GM10248 (cell line): ENCODE measurements at regions not wholly inside any gene's neighbourhood (a gene's known extent, or its start where the extent isn't known, plus 50 kb on each side); places are given as distances from the start of the nearest gene placed in this dataset.

ENCODE experiments used
- CTCF ChIA-PET: fragments of 300-600 bp; sonication (Branson Sonifier 250); formaldehyde crosslinking; extraction: SDS; loops from one replicate; lab custom pipeline; 2021; ENCODE audit warnings: antibody characterized with exemption; lab: Yijun Ruan, JAX
- POLR2A ChIA-PET: fragments of 350-650 bp; sonication (Branson Sonifier 250); formaldehyde crosslinking; extraction: SDS; loops from one replicate; lab custom pipeline; 2020; ENCODE audit warnings: antibody characterized with exemption; lab: Yijun Ruan, JAX
- DNase-seq: peaks from one replicate; pipeline ENCODE4 v3.0.0; 2012; ENCODE audit errors: extremely low spot score
- CTCF ChIP-seq: IDR thresholded peaks from 2 replicates; pipeline ENCODE4 v1.5.1; 2012; ENCODE audit warnings: mild to moderate bottlenecking, low read depth; ENCODE audit errors: extremely low read depth, missing control alignments, control extremely low read depth

GRCh38 chr6:137696765-137697164, 170.3 kb upstream of the TNFAIP3 start:
- ChIA-PET POLR2A (no interaction called here), CTCF (interaction anchor here (0.7 to 6.4 kb wide), 19 partner anchors 9 to 279 kb away, joined by 3 to 37 read pairs (median 4); partner anchors contain the start of gene TNFAIP3)
- no peak for DNase-seq
- TF ChIP-seq CTCF: no peak

- peak; percentile 26 for TF ChIP-seq CTCF
- CTCF ChIA-PET: interaction anchor here (0.7 to 6.4 kb wide), 24 partner anchors 8 to 383 kb away, joined by 3 to 37 read pairs (median 5); partner anchors contain the start of gene TNFAIP3
Observed at GRCh38 chr6:137697267-137697938, 169.7 kb upstream of the TNFAIP3 start.

GRCh38 chr6:137698636-137699030, 168.4 kb upstream of the TNFAIP3 start:
- DNase-seq: no peak
- no peak for TF ChIP-seq CTCF
- POLR2A ChIA-PET: no interaction called here
- CTCF ChIA-PET: interaction anchor here (0.9 to 6.4 kb wide), 21 partner anchors 8 to 384 kb away, joined by 3 to 37 read pairs (median 5); partner anchors contain the start of gene TNFAIP3

More at GRCh38 chr6:137697267-137697938, 169.7 kb upstream of the TNFAIP3 start:
- POLR2A ChIA-PET: no interaction called here
- DNase-seq: no peak

- ChIA-PET CTCF (interaction anchor here (0.9 to 6.4 kb wide), 19 partner anchors 8 to 409 kb away, joined by 3 to 37 read pairs (median 5); partner anchors contain the start of gene TNFAIP3), POLR2A (no interaction called here)
- no peak for DNase-seq
- TF ChIP-seq CTCF: no peak
Observed at GRCh38 chr6:137699031-137699683, 167.9 kb upstream of the TNFAIP3 start.

GRCh38 chr6:137700161-137700560, 166.9 kb upstream of the TNFAIP3 start:
- TF ChIP-seq CTCF: no peak
- DNase-seq: no peak
- ChIA-PET POLR2A (no interaction called here), CTCF (interaction anchor here (0.9 to 6.4 kb wide), 6 partner anchors 12 to 408 kb away, joined by 3 to 37 read pairs (median 7); no protein-coding TSS in a partner anchor)

- POLR2A ChIA-PET: no interaction called here
- no peak for TF ChIP-seq CTCF
- DNase-seq: no peak
- CTCF ChIA-PET: interaction anchor here (6.4 kb wide), 1 partner anchor 14 kb away, joined by 37 read pairs; no protein-coding TSS in a partner anchor
Observed at GRCh38 chr6:137700751-137701477, 166.1 kb upstream of the TNFAIP3 start.
